ENCODE measurements at regions not wholly inside any gene's neighbourhood (a gene's known extent, or its start where the extent isn't known, plus 50 kb on each side); places are given as distances from the start of the nearest gene placed in this dataset.

GRCh38 chr12:67425394-67425793 lies 156.2 kb downstream of the CAND1 start:
- Histone ChIP-seq H2BK15ac (ENCODE audit: low read depth, low read length) (no peak overlapping the region), H4K5ac (ENCODE audit: low read depth, low read length) (no peak overlapping the region), H4K8ac (ENCODE audit: low read depth in 2 of 2, low read length in 2 of 2) (no peak overlapping the region), H3K18ac (ENCODE audit: low read depth, low read length) (no peak overlapping the region; the same call in 1 of the 2 replicates), H2BK20ac (ENCODE audit: low read depth, low read length) (no peak overlapping the region), H3K27me3 (ENCODE audit: control insufficient read depth, insufficient read depth, low read length) (no peaks in the 10 kb centered on the region), H3K79me1 (ENCODE audit: low read depth in 1 of 2, low read length in 2 of 2) (no peaks in the 10 kb centered on the region), H3K14ac (replicated peaks; ENCODE audit: low read depth, low read length) (no peak overlapping the region), H2AK5ac (ENCODE audit: low read depth, low read length) (no peak overlapping the region), H2BK120ac (ENCODE audit: low read depth, low read length) (no peak overlapping the region), H2AFZ (replicated peaks; ENCODE audit: low read length, poor library complexity) (no peak overlapping the region), H2AK9ac (replicated peaks; ENCODE audit: low read depth, low read length, poor library complexity) (no peak overlapping the region), H3K4me3 (ENCODE audit: insufficient read depth, low read depth, low read length) (no peak overlapping the region), H3K27ac (ENCODE audit: insufficient read depth, low read length) (no peak overlapping the region), H3K9me1 (ENCODE audit: insufficient read depth, low read length) (peaks cover 4% of the 10 kb centered on the region; the same call in 1 of the 2 replicates), H3K9ac (ENCODE audit: low read depth, low read length) (no peak overlapping the region), H3K4me2 (ENCODE audit: low read depth, low read length) (no peak overlapping the region), H4K91ac (ENCODE audit: insufficient read depth, low read depth, low read length) (no peak overlapping the region), H3K23ac (ENCODE audit: low read depth, low read length) (no peak overlapping the region), H2BK5ac (ENCODE audit: low read depth, low read length, poor library complexity, severe bottlenecking) (no peak overlapping the region), H3K9me3 (ENCODE audit: control insufficient read depth, insufficient read depth, low read length) (no peaks in the 10 kb centered on the region), H4K20me1 (ENCODE audit: insufficient read depth, low read length) (no peaks in the 10 kb centered on the region), H3K4me1 (ENCODE audit: control insufficient read depth, insufficient read depth, low read length) (peaks cover 6% of the 10 kb centered on the region), H3K36me3 (ENCODE audit: control insufficient read depth, insufficient read depth, low read length) (no peaks in the 10 kb centered on the region), H3K56ac (ENCODE audit: extremely low read depth, insufficient read depth, low read length) (no peak overlapping the region), H3K4ac (ENCODE audit: low read depth, low read length) (no peak overlapping the region)
- TF ChIP-seq BHLHE40 (IDR thresholded peaks at IDR 0.05; ENCODE audit: low read depth, low read length), result no peak
- no peak for TF ChIP-seq RFX5 (IDR thresholded peaks at IDR 0.05; ENCODE audit: low read depth, low read length)
- TF ChIP-seq MXI1 (IDR thresholded peaks at IDR 0.05; ENCODE audit: borderline replicate concordance, low read depth, low read length), result no peak
- TF ChIP-seq POLR2A (IDR thresholded peaks at IDR 0.05; ENCODE audit: low read depth, low read length), result no peak
- TF ChIP-seq CEBPB (IDR thresholded peaks at IDR 0.05; ENCODE audit: low read depth, low read length), result no peak
- no peak for TF ChIP-seq MAZ (IDR thresholded peaks at IDR 0.05; ENCODE audit: borderline replicate concordance, low read depth, low read length)
- no peak for TF ChIP-seq RCOR1 (IDR thresholded peaks at IDR 0.05; ENCODE audit: insufficient replicate concordance, low read length)
- TF ChIP-seq NFE2L2 (IDR thresholded peaks at IDR 0.05; ENCODE audit: low read depth, low read length), result no peak
- no peak for TF ChIP-seq CTCF (conservative IDR thresholded peaks at IDR 0.05; ENCODE audit: low read depth, low read length)
- no peak for TF ChIP-seq RAD21 (IDR thresholded peaks at IDR 0.05; ENCODE audit: low read length)
- no peak for TF ChIP-seq SMC3 (IDR thresholded peaks at IDR 0.05; ENCODE audit: low read depth, low read length)
- no peak for TF ChIP-seq ELK1 (IDR thresholded peaks at IDR 0.05; ENCODE audit: borderline replicate concordance, low read depth, low read length)
- no peak for TF ChIP-seq FOS (IDR thresholded peaks at IDR 0.05; ENCODE audit: low read depth, low read length)
- TF ChIP-seq MAFK (IDR thresholded peaks at IDR 0.05; ENCODE audit: low read depth, low read length), result no peak
- TF ChIP-seq CHD1 (IDR thresholded peaks at IDR 0.05; ENCODE audit: low read depth, low read length), result no peak
- no peak for TF ChIP-seq USF2 (IDR thresholded peaks at IDR 0.05; ENCODE audit: low read depth, low read length)
- intact Hi-C loops (cut with micrococcal nuclease), result no loop called here
- no peak for DNase-seq
- POLR2A ChIA-PET (ENCODE audit: unreplicated experiment), result no interaction called here
- dilution Hi-C loops (cut with HindIII; ENCODE audit: low sequenced_read_pairs, unreplicated experiment), result no loop called here
- ATAC-seq (ENCODE audit: low read depth), result no peak
- WGBS, 2 experiments (ENCODE audit: extremely low coverage in 2 of 2, insufficient read length in 1 of 2), result no CpG with 5 or more reads among the region's 1 CpG
- in situ Hi-C loops (cut with MboI; ENCODE audit: low sequenced_read_pairs), result no loop called here
- CTCF ChIA-PET, result interaction anchor here (0.5 to 1.3 kb wide), 2 partner anchors 10 to 64 kb away, joined by 3 read pairs; no protein-coding TSS in a partner anchor
- no TSS peak for BruUV-seq (replicated peaks)
